DMS114 treated with DMSO at 0.1 percent for 48 hours (cell line): ENCODE measurements at regions not wholly inside any gene's neighbourhood (a gene's known extent, or its start where the extent isn't known, plus 50 kb on each side); places are given as distances from the start of the nearest gene placed in this dataset.
"Not testable (repeated sequence)": the region's sequence is repeated elsewhere in the genome, so short reads cannot be mapped to it uniquely, and the experiment has no call there.

Experiments used
- DNase-seq: peaks from one replicate; lab custom pipeline; 2025; ENCODE audit not compliant: unreplicated experiment; lab: John Stamatoyannopoulos, UW

- DNase-seq: no peak
Measured at GRCh38 chr18:26654616-26655524, 106.5 kb upstream of the KCTD1 start.

GRCh38 chr18:26653943-26654615, 105.7 kb upstream of the KCTD1 start:
- peak; percentile 6 for DNase-seq

DNA sequence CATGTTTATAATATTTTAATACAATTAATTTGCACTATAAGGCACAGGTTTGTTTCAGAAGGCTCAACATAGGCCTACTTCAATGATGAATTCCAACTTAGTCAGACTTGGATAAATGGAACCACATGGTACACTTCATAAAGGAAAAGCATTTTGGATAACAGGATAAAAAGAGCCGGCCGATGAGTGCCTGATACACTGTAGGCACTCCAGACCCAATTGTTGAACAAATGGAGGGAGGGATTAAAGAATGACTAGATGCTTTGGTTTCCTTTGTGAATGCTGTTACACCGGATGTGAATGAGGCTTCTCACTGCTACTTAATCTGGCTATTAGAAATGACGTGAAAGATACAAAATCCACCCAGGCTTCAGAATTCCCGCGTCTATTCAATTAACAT, 104.1 kb upstream of the KCTD1 start:
- no peak for DNase-seq

DNA sequence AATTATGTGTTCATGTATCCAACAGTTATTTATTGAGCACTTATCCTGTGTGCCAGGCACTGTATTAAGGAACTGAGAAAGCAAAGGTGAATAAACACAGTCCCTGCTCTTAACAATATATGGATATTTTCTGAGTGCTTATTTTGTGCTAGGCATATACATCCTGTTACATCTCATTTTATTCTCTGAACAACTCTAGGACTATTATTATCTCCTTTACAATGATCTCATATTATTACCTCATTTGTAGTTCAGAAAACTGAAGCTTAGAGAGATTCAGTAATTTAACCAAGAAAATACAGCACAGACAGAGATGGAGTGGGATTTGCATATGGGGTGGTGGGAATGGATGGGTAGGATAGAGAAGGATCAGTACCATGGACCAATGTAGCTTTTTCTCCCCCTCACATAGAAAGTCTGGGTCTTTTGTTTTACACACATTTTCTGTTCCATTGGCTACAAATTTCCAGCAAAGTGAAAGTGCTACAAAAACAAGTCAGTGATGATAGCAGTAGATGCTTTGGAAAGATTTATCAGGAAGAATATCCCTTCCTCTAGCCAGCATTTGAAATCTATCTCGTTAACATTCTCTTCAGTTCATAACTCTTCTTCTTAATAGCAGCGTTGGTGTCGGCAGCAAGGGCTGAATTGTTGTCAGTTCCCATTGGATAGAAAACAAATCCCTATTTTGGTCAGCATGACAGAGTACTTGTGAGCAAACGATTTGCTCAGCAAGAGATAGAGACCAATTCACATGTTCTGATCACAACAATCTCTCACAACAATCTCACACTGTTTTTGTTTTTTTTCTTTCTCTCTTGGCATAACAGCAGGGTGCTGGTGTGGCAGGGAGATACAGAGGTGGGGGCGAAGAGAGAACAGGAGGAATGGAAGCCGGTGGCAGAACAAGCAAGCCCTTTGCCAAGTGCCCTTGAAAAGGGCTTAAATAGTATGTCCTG, 102.2 kb upstream of the KCTD1 start:
- DNase-seq: no peak

DNA sequence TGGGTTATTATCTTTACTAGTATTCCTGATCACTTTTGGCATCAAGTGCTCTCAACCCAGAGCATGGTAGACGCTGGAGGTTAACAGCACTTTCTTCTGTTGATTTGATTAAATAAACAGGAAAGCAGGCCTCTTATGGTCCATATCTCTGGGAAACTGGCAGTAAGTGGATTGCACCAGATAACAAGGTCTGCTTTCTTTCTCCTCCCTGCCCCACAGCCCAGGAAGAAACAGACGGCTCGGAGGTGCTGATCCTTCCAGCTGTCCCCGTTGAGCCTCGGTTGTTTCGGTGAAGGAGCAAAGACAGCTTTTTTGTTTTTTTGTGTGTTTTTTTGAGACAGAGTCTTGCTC, 100.8 kb upstream of the KCTD1 start:
- DNase-seq: no peak

- no peak for DNase-seq
Measured at GRCh38 chr18:26648509-26649192, 100.3 kb upstream of the KCTD1 start.

DNA sequence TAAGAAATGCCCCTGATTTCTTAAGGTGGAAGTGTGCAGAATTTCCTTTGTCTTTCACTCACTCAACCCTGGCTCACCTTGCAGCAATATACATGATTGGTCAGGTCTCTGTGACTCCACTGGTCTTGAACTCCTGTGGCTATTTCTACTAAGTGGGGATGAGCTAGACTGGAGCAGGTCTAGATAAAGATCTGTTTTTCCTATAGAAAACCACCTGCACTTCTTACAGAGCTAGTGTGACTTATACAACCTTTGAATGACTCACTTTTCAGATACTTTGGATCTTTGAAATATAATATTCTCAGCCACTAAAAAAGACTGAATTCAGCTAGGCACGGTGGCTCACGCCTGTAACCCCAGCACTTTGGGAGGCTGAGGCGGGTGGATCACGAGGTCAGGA, 98.5 kb upstream of the KCTD1 start:
- DNase-seq: no peak

- DNase-seq: no peak
Measured at GRCh38 chr18:26642440-26643348, 94.3 kb upstream of the KCTD1 start.

- no peak for DNase-seq
Measured at GRCh38 chr18:26640541-26640940, 92.2 kb upstream of the KCTD1 start.

DNA sequence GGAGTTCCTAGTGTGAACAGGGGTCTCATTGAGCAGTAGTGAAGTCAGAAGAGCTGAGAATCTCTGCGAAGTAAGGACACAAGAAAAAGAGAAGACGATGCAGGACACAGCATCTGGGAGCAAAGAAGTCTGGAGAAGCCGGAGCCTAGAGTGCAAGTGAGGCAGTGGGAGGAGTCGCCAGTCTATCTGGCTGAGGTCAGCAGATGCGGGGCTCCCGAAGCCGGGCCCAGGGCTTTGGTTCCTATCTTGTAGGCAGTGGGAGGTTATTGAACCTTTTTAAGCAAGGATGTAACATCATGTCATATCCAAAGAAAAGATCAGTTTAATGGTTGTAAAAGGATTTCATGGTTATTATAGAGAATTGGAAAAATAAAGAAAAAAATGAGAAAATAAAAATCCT, 90.8 kb upstream of the KCTD1 start:
- DNase-seq: no peak

- DNase-seq: no peak
Measured at GRCh38 chr18:26637983-26638382, 89.6 kb upstream of the KCTD1 start.

DNA sequence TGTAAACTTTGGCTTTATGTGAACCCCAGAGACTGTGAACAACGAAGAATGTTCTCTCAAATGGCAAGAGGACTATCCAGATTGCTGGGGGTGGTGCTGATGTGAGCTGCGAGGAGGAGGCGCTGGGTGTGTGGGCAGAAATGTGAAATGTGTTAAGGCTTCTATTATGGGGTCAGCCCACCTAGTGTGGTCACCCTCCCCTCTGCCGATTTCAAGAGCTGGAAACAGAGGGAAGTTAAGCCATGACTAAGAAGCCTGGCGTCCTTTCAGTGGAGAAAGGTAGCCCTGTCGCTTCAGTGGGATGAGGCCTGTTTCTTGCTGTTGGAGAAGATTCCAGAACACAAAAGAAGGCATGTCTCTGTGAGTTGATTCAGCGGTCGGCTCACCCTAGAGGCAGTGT, 89.0 kb upstream of the KCTD1 start:
- no peak for DNase-seq

DNA sequence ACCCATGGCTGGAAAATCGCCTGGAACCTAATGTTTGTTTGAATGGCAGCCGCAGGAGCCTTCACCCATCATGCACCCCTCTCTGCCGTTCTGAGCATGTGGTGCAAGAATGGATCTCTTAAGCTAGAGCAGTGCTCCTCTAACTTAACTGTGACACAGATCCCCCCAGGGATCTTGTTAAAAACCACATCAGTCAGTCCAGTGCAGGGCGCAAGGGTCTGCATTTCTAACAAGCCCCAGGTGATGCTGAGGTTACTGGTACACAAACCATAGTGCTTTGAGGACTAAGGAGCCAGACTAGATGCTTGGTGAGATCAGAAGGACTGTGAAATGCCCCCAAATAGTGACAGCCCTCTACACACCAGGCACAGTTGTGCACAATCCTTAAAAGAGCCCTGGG, 87.1 kb upstream of the KCTD1 start:
- DNase-seq: no peak

DNA sequence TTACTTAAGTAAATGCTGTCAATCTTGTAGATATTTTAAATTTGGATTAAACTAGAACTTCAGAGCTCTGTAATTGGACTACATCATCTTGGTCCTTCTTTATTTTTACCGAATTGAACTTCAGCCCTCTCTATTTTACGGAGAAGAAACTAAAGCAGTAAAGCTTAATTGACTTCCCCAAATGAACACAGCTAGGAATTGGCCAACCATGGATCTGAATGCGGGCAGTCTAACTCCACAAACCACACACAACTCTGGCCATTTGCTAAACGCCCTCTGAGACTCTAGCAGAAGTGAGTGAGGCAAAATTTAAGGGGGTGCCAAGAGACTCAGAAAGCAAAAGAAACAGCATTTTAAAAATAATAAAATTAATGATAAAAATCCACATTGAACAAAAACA, 86.3 kb upstream of the KCTD1 start:
- DNase-seq: no peak

GRCh38 chr18:26631135-26631534, 82.8 kb upstream of the KCTD1 start:
- no peak for DNase-seq

- DNase-seq: no peak
Measured at GRCh38 chr18:26630596-26630995, 82.2 kb upstream of the KCTD1 start.

DNA sequence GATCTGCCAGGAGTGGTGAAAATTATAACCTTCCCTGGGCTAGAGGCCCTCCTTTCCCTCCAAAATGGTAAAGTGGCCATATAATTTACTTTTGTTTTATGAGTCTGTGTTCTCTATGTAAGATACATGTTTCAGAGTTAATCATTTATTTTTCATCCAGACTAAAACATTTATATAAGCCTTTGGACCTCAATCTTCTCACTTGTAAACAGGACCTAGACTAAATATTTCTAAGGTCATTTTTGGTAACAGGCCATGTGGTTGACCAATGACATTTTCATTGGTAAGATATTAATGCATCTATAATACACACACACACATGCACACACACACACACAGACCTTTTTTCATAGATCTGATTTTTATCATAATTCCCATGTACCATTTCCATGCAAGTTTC, 79.7 kb upstream of the KCTD1 start:
- no peak for DNase-seq

DNA sequence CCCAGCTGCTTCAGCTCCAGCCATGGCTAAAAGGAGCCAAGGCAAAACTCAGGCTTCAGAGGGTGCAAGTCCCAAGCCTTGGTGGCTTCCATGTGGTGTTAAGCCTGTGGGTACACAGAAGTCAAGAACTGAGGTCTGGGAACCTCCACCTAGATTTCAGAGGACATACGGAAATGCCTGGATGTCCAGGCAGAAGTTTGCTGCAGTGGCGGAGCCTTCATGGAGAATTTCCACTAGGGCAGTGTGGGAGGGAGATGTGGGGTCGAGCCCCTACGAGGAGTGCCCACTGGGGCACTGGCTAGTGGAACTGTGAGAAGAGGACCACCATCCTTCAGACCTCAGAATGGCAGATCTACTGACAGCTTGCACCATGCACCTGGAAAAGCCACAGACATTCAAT, 76.1 kb upstream of the KCTD1 start:
- DNase-seq: no peak

DNA sequence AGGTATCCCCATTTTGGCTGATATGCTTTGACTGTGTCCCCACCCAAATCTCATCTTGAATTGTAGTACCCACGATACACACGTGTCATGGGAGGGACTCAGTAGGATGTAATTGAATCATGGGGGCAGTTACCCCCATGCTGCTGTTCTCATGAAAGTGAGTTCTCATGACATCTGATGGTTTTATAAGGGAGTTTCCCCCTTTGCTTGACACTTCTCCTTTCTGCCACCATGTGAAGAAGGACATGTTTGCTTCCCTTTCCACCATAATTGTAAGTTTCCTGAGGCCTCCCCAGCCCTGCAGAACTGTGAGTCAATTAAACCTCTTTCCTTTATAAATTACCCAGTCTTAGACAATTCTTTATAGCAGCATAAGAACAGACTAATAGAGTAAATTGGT, 75.0 kb upstream of the KCTD1 start:
- DNase-seq: not testable (repeated sequence)
